Nephron (organoid): ENCODE measurements at regions not wholly inside any gene's neighbourhood (a gene's known extent, or its start where the extent isn't known, plus 50 kb on each side); places are given as distances from the start of the nearest gene placed in this dataset.

Source experiments
- H3K27ac Mint-ChIP-seq, 3 experiments: 2 replicates each; pipeline ENCODE4 v1.8.0; 2020; ENCODE audit warnings: mixed read lengths in 3 of 3, mild to moderate bottlenecking in 2 of 3, moderate library complexity in 1 of 3
- H3K27me3 Mint-ChIP-seq: 2 replicates; pipeline ENCODE4 v1.8.0; 2021; ENCODE audit warnings: low read depth, mild to moderate bottlenecking, moderate library complexity, mixed read lengths
- H3K36me3 Mint-ChIP-seq: 2 replicates; pipeline ENCODE4 v1.8.0; 2020; ENCODE audit warnings: low read depth, mixed read lengths
- H3K4me1 Mint-ChIP-seq: 2 replicates; pipeline ENCODE4 v1.8.0; 2020; ENCODE audit warnings: mixed read lengths
- H3K4me3 Mint-ChIP-seq, 3 experiments: 2 replicates each; pipeline ENCODE4 v1.8.0; 2020; ENCODE audit warnings: mild to moderate bottlenecking in 3 of 3, mixed read lengths in 3 of 3, moderate library complexity in 2 of 3
- H3K9me3 Mint-ChIP-seq: 2 replicates; pipeline ENCODE4 v1.8.0; 2020; ENCODE audit warnings: mixed read lengths
- CTCF ChIP-seq, 3 experiments: fragments of 200-600 bp; sonication (generic); IDR thresholded peaks; one replicate each; pipeline ENCODE4 v1.5.0; 2021; ENCODE audit warnings: antibody characterized with exemption in 3 of 3; ENCODE audit not compliant: unreplicated experiment in 3 of 3

GRCh38 chr12:30151831-30152230, 368.1 kb upstream of the TMTC1 start:
- peaks cover 5% of the 10 kb centered on the region for H3K9me3 Mint-ChIP-seq
- TF ChIP-seq CTCF (IDR thresholded peaks at IDR 0.05; ENCODE audit: unreplicated experiment in 3 of 3), result no peak
- H3K27ac Mint-ChIP-seq, result no peak overlapping the region
- no peak overlapping the region for H3K4me3 Mint-ChIP-seq
- H3K36me3 Mint-ChIP-seq, result no peaks in the 10 kb centered on the region
- peaks cover 8% of the 10 kb centered on the region for H3K27me3 Mint-ChIP-seq
- H3K4me1 Mint-ChIP-seq, result no peaks in the 10 kb centered on the region

DNA sequence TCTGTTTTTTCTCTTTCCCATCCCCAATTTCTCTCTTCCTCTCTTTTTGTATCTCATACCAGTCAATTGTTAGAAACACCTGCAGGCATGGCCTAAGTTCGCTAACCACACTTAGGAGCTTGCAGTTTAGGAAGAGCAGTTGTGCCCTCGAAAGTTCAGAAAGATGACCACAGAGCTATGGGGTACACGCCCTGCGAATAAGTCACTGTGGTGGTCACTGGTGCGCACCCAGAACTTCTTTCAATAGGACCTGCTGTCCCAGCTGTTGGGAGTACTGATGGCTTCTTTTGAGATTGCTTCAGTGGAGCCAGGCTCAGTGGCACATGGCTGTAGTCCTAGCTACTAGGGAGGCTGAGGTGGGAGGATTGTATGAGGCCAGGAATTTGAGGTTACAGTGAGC, 362.8 kb upstream of the TMTC1 start:
- H3K4me3 Mint-ChIP-seq, result no peak overlapping the region
- H3K36me3 Mint-ChIP-seq, result no peaks in the 10 kb centered on the region
- H3K9me3 Mint-ChIP-seq, result no peaks in the 10 kb centered on the region
- H3K4me1 Mint-ChIP-seq, result peaks cover 16% of the 10 kb centered on the region
- peaks cover 8% of the 10 kb centered on the region for H3K27me3 Mint-ChIP-seq
- peak overlapping the region in 2 of 3 experiments; percentile 19 to 81 for H3K27ac Mint-ChIP-seq
- no peak for TF ChIP-seq CTCF (IDR thresholded peaks at IDR 0.05; ENCODE audit: unreplicated experiment in 3 of 3)

DNA sequence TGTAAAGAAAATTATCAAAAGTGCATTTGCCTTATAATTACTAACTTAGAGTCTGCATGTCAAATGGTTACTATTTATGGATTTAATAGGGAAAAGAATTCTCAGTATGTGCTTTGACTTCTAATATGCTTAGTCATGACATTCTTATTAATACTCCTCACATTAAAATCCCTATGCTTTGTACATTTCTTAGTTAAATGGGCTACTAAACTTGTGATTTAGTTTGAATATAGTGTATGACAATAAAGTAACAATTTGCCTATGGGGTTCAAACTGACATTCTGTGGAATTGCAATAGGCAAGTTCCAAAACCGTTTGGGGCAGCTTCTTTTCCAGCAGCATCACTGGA, 361.9 kb upstream of the TMTC1 start:
- no peaks in the 10 kb centered on the region for H3K36me3 Mint-ChIP-seq
- H3K27ac Mint-ChIP-seq, result peak overlapping the region; percentile 68 to 84 (median 81)
- TF ChIP-seq CTCF (IDR thresholded peaks at IDR 0.05; ENCODE audit: unreplicated experiment in 3 of 3), result no peak
- no peaks in the 10 kb centered on the region for H3K9me3 Mint-ChIP-seq
- peaks cover 8% of the 10 kb centered on the region for H3K27me3 Mint-ChIP-seq
- H3K4me3 Mint-ChIP-seq, result no peak overlapping the region
- peaks cover 16% of the 10 kb centered on the region for H3K4me1 Mint-ChIP-seq

DNA sequence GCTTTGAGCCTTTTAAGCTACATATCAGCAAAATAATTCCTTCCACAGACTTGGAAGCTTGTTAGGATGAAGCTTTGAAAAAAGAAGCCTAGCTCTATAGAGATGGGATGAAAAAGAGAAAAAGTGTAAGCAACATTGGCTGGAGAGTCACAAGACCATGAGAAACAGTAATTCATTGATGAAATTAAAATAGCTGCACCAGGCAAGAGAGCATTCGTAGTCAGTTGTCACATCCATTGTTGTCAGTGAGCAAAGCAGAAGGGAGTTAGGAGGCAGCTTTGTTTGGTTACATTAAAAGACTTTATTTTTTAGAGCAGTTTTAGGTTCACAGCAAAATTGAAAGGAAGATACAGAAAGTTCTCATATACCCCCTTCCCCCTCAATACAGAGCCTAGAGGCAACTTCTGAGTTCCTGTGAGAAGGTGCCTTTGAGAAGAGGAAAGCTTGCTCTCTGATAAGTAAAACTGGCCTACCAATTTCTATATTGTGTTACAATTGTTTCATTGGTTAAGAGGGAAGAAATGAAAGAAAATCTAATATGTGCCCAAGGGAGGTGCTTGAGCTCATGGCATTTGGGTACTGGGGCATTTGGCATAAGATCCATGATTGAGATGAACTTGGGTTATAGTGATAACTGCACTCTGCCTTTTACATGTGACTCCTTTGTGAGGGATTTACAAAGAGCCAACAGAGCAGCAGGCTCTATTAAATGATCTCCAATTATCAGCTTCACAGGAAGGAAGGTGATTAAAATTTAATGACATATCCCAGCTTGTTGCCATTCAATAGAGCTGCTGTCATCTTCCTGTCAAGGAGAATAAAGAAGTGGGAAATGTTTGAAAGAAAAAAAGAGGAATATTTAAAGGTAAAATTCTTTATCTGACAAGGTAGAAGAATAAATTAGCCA, 361.3 kb upstream of the TMTC1 start:
- Mint-ChIP-seq H3K4me1 (peaks cover 16% of the 10 kb centered on the region), H3K36me3 (no peaks in the 10 kb centered on the region), H3K27me3 (peaks cover 8% of the 10 kb centered on the region), H3K27ac (peak overlapping the region; percentile 42 to 84 (median 81)), H3K4me3 (no peak overlapping the region), H3K9me3 (no peaks in the 10 kb centered on the region)
- TF ChIP-seq CTCF (IDR thresholded peaks at IDR 0.05; ENCODE audit: unreplicated experiment in 3 of 3), result no peak

DNA sequence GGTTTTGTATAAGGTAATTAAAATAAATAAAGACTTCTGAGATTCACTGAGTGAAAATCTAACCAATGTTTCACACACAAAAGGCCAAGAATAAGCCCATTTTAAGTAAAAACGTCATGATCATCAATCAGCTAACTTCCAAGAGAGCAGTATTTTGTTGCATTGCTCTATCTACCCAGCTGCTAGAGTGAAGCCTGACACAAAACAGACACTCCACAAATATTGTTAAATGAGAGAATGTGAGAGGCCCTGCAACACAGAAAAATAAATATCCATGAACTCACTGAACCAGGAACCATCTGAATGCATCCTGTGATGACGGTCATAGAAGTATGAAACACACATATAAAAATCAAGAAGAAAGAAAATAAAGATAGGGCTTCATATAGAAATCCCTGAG, 358.6 kb upstream of the TMTC1 start:
- H3K9me3 Mint-ChIP-seq, result peaks cover 4% of the 10 kb centered on the region
- no peaks in the 10 kb centered on the region for H3K36me3 Mint-ChIP-seq
- no peak overlapping the region for H3K4me3 Mint-ChIP-seq
- peak overlapping the region in 2 of 3 experiments; percentile 6 to 11 for H3K27ac Mint-ChIP-seq
- H3K4me1 Mint-ChIP-seq, result peaks cover 16% of the 10 kb centered on the region
- no peaks in the 10 kb centered on the region for H3K27me3 Mint-ChIP-seq
- no peak for TF ChIP-seq CTCF (IDR thresholded peaks at IDR 0.05; ENCODE audit: unreplicated experiment in 3 of 3)

DNA sequence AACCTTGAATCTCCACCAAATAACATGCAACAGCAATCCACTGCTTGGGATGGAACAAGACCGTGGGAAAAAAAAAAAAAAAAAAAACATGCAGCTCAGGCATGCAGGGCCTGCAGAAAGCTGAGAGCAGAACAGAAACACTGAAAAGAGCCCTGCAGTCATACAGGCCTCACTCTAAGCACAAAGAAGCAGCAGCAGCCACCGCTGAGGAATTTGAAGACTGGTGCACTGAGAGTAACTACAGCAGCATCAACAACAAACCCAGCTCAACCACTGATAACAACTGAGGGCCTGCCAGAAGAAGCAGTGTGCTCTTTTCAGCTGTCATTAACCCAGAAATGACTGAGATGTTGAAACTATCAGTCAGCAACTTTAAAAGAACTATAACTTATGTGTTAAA, 354.7 kb upstream of the TMTC1 start:
- Mint-ChIP-seq H3K36me3 (no peaks in the 10 kb centered on the region), H3K27me3 (no peaks in the 10 kb centered on the region), H3K4me3 (no peak overlapping the region), H3K27ac (no peak overlapping the region), H3K4me1 (peaks cover 6% of the 10 kb centered on the region), H3K9me3 (peaks cover 4% of the 10 kb centered on the region)
- TF ChIP-seq CTCF (IDR thresholded peaks at IDR 0.05; ENCODE audit: unreplicated experiment in 3 of 3), result no peak
